HG03521 (cell line): ENCODE measurements at regions not wholly inside any gene's neighbourhood (a gene's known extent, or its start where the extent isn't known, plus 50 kb on each side); places are given as distances from the start of the nearest gene placed in this dataset.
"Not testable (repeated sequence)": the region's sequence is repeated elsewhere in the genome, so short reads cannot be mapped to it uniquely, and the experiment has no call there.

Experiments used
- ATAC-seq: cut with Tn5 transposase; IDR thresholded peaks from one replicate; pipeline ENCODE4 v1.9.1; 2021; ENCODE audit warnings: mild to moderate bottlenecking, moderate library complexity; ENCODE audit not compliant: unreplicated experiment

- ATAC-seq: no peak
Observed at GRCh38 chr1:60826320-60827094, 255.9 kb upstream of the NFIA start.

- no peak for ATAC-seq
Observed at GRCh38 chr1:60825593-60825992, 256.8 kb upstream of the NFIA start.

GRCh38 chr1:60823151-60823550, 259.2 kb upstream of the NFIA start:
- ATAC-seq: no peak

- no peak for ATAC-seq
Observed at GRCh38 chr1:60822252-60822651, 260.1 kb upstream of the NFIA start.

GRCh38 chr1:60821156-60821555, 261.2 kb upstream of the NFIA start:
- no peak for ATAC-seq

- ATAC-seq: no peak
Observed at GRCh38 chr1:60818969-60819701, 263.2 kb upstream of the NFIA start.

GRCh38 chr1:60813071-60813470, 269.3 kb upstream of the NFIA start:
- no peak for ATAC-seq

GRCh38 chr1:60809204-60809980, 273.0 kb upstream of the NFIA start:
- no peak for ATAC-seq

- no peak for ATAC-seq
Observed at GRCh38 chr1:60808676-60809075, 273.7 kb upstream of the NFIA start.

- ATAC-seq: no peak
Observed at GRCh38 chr1:60802884-60803283, 279.5 kb upstream of the NFIA start.

GRCh38 chr1:60797351-60797750, 285.0 kb upstream of the NFIA start:
- no peak for ATAC-seq

GRCh38 chr1:60791226-60791625, 291.1 kb upstream of the NFIA start:
- no peak for ATAC-seq

- not testable (repeated sequence) for ATAC-seq
Observed at GRCh38 chr1:60773099-60773498, 309.3 kb upstream of the NFIA start.

- ATAC-seq: no peak
Observed at GRCh38 chr1:60769082-60769481, 313.3 kb upstream of the NFIA start.

- no peak for ATAC-seq
Observed at GRCh38 chr1:60765204-60765603, 317.2 kb upstream of the NFIA start.

GRCh38 chr1:60764489-60764888, 317.9 kb upstream of the NFIA start:
- no peak for ATAC-seq

GRCh38 chr1:60763741-60764140, 318.6 kb upstream of the NFIA start:
- no peak for ATAC-seq

- no peak for ATAC-seq
Observed at GRCh38 chr1:60762911-60763310, 319.4 kb upstream of the NFIA start.

- no peak for ATAC-seq
Observed at GRCh38 chr1:60762176-60762575, 320.2 kb upstream of the NFIA start.

GRCh38 chr1:60759291-60759690, 323.1 kb upstream of the NFIA start:
- no peak for ATAC-seq

GRCh38 chr1:60757485-60757884, 324.9 kb upstream of the NFIA start:
- no peak for ATAC-seq
